ENCODE measurements at regions not wholly inside any gene's neighbourhood (a gene's known extent, or its start where the extent isn't known, plus 50 kb on each side); places are given as distances from the start of the nearest gene placed in this dataset.
A peak's percentile ranks its signal among the peaks of the same experiment; 100 is the strongest.

GRCh38 chr16:65659758-65660157 lies 537.9 kb upstream of the CDH11 start:
- no peak overlapping the region for H3K4me3 ChIP-seq (ENCODE audit: insufficient read depth, low read depth, low read length)
- H3K27me3 ChIP-seq (ENCODE audit: insufficient read depth, low read length): no peaks in the 10 kb centered on the region
- no peak overlapping the region for H3K27ac Mint-ChIP-seq (ENCODE audit: unreplicated experiment)
- H3K79me2 ChIP-seq (ENCODE audit: insufficient read depth, low read length): no peaks in the 10 kb centered on the region
- peaks cover 1% of the 10 kb centered on the region for H3K9me3 Mint-ChIP-seq (ENCODE audit: unreplicated experiment)
- H3K9ac ChIP-seq (ENCODE audit: low read length): no peak overlapping the region
- H3K4me1 ChIP-seq (ENCODE audit: insufficient read depth, low read length): peaks cover 47% of the 10 kb centered on the region
- peak overlapping the region; percentile 6 for H2AFZ ChIP-seq (ENCODE audit: low read depth, low read length)
- TF ChIP-seq CTCF (IDR thresholded peaks at IDR 0.05; ENCODE audit: insufficient read depth, low read depth, low read length): no peak
- no peak for TF ChIP-seq EZH2 (IDR thresholded peaks at IDR 0.05; ENCODE audit: insufficient read depth, low read length)
- H3K4me1 Mint-ChIP-seq (ENCODE audit: low read depth, unreplicated experiment): peaks cover 27% of the 10 kb centered on the region
- no peak overlapping the region for H3K4me2 ChIP-seq (ENCODE audit: low read length)
- H3K4me3 Mint-ChIP-seq (ENCODE audit: unreplicated experiment): no peak overlapping the region
- H3K36me3 ChIP-seq (ENCODE audit: insufficient read depth, low read length): no peaks in the 10 kb centered on the region
- no peaks in the 10 kb centered on the region for H3K9me3 ChIP-seq (ENCODE audit: insufficient read depth, low read depth, low read length)
- no peak overlapping the region for H3K27ac ChIP-seq (ENCODE audit: low read depth, low read length)
- peaks cover 2% of the 10 kb centered on the region for H3K36me3 Mint-ChIP-seq (ENCODE audit: low read depth, unreplicated experiment)
- peaks cover 12% of the 10 kb centered on the region for H3K27me3 Mint-ChIP-seq (ENCODE audit: low read depth, unreplicated experiment)
- DNase-seq (ENCODE audit: low read depth) (no peak), FAIRE-seq (no peak)
- H4K20me1 ChIP-seq (ENCODE audit: insufficient read depth, low read length): no peaks in the 10 kb centered on the region

- Histone ChIP-seq H2AFZ (ENCODE audit: low read depth, low read length) (no peak overlapping the region), H3K4me1 (ENCODE audit: insufficient read depth, low read length) (peaks cover 40% of the 10 kb centered on the region), H4K20me1 (ENCODE audit: insufficient read depth, low read length) (no peaks in the 10 kb centered on the region), H3K27me3 (ENCODE audit: insufficient read depth, low read length) (no peaks in the 10 kb centered on the region), H3K9me3 (ENCODE audit: insufficient read depth, low read depth, low read length) (no peaks in the 10 kb centered on the region), H3K4me2 (ENCODE audit: low read length) (peak overlapping the region; percentile 67), H3K36me3 (ENCODE audit: insufficient read depth, low read length) (no peaks in the 10 kb centered on the region), H3K27ac (ENCODE audit: low read depth, low read length) (peak overlapping the region; percentile 79), H3K79me2 (ENCODE audit: insufficient read depth, low read length) (no peaks in the 10 kb centered on the region), H3K9ac (ENCODE audit: low read length) (peak overlapping the region; percentile 56), H3K4me3 (ENCODE audit: insufficient read depth, low read depth, low read length) (peak overlapping the region; percentile 8)
- peaks cover 1% of the 10 kb centered on the region for H3K9me3 Mint-ChIP-seq (ENCODE audit: unreplicated experiment)
- H3K4me1 Mint-ChIP-seq (ENCODE audit: low read depth, unreplicated experiment): peaks cover 18% of the 10 kb centered on the region
- H3K27ac Mint-ChIP-seq (ENCODE audit: unreplicated experiment): peak overlapping the region; percentile 63
- no peak overlapping the region for H3K4me3 Mint-ChIP-seq (ENCODE audit: unreplicated experiment)
- H3K27me3 Mint-ChIP-seq (ENCODE audit: low read depth, unreplicated experiment): peaks cover 12% of the 10 kb centered on the region
- TF ChIP-seq EZH2 (IDR thresholded peaks at IDR 0.05; ENCODE audit: insufficient read depth, low read length) (no peak), CTCF (IDR thresholded peaks at IDR 0.05; ENCODE audit: insufficient read depth, low read depth, low read length) (no peak)
- H3K36me3 Mint-ChIP-seq (ENCODE audit: low read depth, unreplicated experiment): peaks cover 2% of the 10 kb centered on the region
- FAIRE-seq: peak; percentile 95
- DNase-seq (ENCODE audit: low read depth): peak; percentile 89
Measured at GRCh38 chr16:65658787-65659220, 536.9 kb upstream of the CDH11 start.

GRCh38 chr16:65658349-65658748 lies 536.5 kb upstream of the CDH11 start:
- Histone ChIP-seq H4K20me1 (ENCODE audit: insufficient read depth, low read length) (no peaks in the 10 kb centered on the region), H3K9ac (ENCODE audit: low read length) (peak overlapping the region; percentile 56), H3K4me2 (ENCODE audit: low read length) (peak overlapping the region; percentile 67), H3K4me1 (ENCODE audit: insufficient read depth, low read length) (peaks cover 36% of the 10 kb centered on the region), H3K36me3 (ENCODE audit: insufficient read depth, low read length) (no peaks in the 10 kb centered on the region), H3K27ac (ENCODE audit: low read depth, low read length) (peak overlapping the region; percentile 79), H3K79me2 (ENCODE audit: insufficient read depth, low read length) (no peaks in the 10 kb centered on the region), H3K27me3 (ENCODE audit: insufficient read depth, low read length) (no peaks in the 10 kb centered on the region), H2AFZ (ENCODE audit: low read depth, low read length) (no peak overlapping the region), H3K9me3 (ENCODE audit: insufficient read depth, low read depth, low read length) (no peaks in the 10 kb centered on the region), H3K4me3 (ENCODE audit: insufficient read depth, low read depth, low read length) (peak overlapping the region; percentile 8)
- FAIRE-seq: peak; percentile 69
- Mint-ChIP-seq H3K27me3 (ENCODE audit: low read depth, unreplicated experiment) (peaks cover 12% of the 10 kb centered on the region), H3K36me3 (ENCODE audit: low read depth, unreplicated experiment) (peaks cover 2% of the 10 kb centered on the region), H3K4me1 (ENCODE audit: low read depth, unreplicated experiment) (peaks cover 14% of the 10 kb centered on the region), H3K9me3 (ENCODE audit: unreplicated experiment) (peaks cover 1% of the 10 kb centered on the region), H3K27ac (ENCODE audit: unreplicated experiment) (peak overlapping the region; percentile 63), H3K4me3 (ENCODE audit: unreplicated experiment) (no peak overlapping the region)
- DNase-seq (ENCODE audit: low read depth): peak; percentile 98
- no peak for TF ChIP-seq EZH2 (IDR thresholded peaks at IDR 0.05; ENCODE audit: insufficient read depth, low read length)
- no peak for TF ChIP-seq CTCF (IDR thresholded peaks at IDR 0.05; ENCODE audit: insufficient read depth, low read depth, low read length)
